ENCODE measurements at regions not wholly inside any gene's neighbourhood (a gene's known extent, or its start where the extent isn't known, plus 50 kb on each side); places are given as distances from the start of the nearest gene placed in this dataset.

DNA sequence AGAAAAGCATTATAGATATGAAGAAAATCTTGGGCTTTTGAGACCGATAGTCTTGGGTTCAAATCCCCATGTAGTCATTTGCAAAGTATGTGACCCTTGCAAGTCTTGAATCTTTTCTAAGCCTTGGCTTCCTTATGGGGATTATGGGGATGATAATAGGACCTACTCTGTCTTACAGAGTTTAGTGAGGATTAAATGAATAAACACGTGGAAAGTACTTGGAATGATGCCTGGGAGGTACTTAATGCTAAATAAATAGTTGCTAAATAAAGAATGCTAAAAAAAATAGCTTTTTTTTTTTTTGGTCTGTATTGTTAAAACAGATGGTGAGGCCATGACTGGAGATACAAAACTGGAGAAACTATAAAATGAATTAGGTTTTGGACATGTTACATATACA is 292.7 kb downstream of the GPAT3 start:
- H3K4me3 ChIP-seq, result no peak overlapping the region
- H3K9me3 ChIP-seq, result no peaks in the 10 kb centered on the region
- H3K36me3 ChIP-seq (replicated peaks), result no peaks in the 10 kb centered on the region
- in situ Hi-C loops (cut with MboI; ENCODE audit: low sequenced_read_pairs), result no loop called here
- H3K4me1 ChIP-seq, result no peaks in the 10 kb centered on the region
- DNase-seq (ENCODE audit: low spot score in 2 of 2), result peak in 1 of 2 experiments; percentile 5
- H3K27me3 ChIP-seq (ENCODE audit: low read depth), result no peaks in the 10 kb centered on the region

GRCh38 chr4:83821493-83821892 is 285.6 kb downstream of the GPAT3 start:
- H3K9me3 ChIP-seq, result no peaks in the 10 kb centered on the region
- in situ Hi-C loops (cut with MboI; ENCODE audit: low sequenced_read_pairs), result no loop called here

DNA sequence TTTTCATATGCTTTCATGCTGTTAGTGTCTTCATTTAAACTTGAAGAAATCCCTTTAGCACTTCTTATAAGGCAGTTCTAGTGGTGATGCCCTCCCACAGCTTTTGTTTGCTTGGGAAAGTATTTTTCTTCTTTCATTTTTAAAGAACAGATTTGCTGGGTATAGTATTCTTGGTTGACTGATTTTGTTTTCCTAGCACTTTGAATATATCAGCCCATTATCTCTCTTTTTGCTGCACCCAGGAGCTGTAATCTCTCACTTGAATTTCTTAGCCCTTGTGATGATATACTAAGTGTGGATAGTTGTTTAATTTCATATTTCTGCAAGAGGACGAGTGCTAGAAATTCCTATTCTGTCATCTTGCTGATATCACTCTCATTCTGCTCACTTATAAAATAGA is 283.7 kb downstream of the GPAT3 start:
- no peak for DNase-seq (ENCODE audit: low spot score in 2 of 2)
- in situ Hi-C loops (cut with MboI; ENCODE audit: low sequenced_read_pairs), result no loop called here
- Histone ChIP-seq H3K9me3 (no peaks in the 10 kb centered on the region), H3K27me3 (ENCODE audit: low read depth) (no peaks in the 10 kb centered on the region), H3K36me3 (replicated peaks) (no peaks in the 10 kb centered on the region), H3K4me3 (no peak overlapping the region), H3K4me1 (no peaks in the 10 kb centered on the region)

More at GRCh38 chr4:83821493-83821892, 285.6 kb downstream of the GPAT3 start:
- Histone ChIP-seq H3K27me3 (ENCODE audit: low read depth) (no peaks in the 10 kb centered on the region), H3K36me3 (replicated peaks) (no peaks in the 10 kb centered on the region), H3K4me1 (no peaks in the 10 kb centered on the region), H3K4me3 (no peak overlapping the region)
- no peak for DNase-seq (ENCODE audit: low spot score in 2 of 2)

- Histone ChIP-seq H3K4me1 (no peaks in the 10 kb centered on the region), H3K4me3 (no peak overlapping the region), H3K9me3 (no peaks in the 10 kb centered on the region), H3K27me3 (ENCODE audit: low read depth) (no peaks in the 10 kb centered on the region; the same call in 1 of the 2 replicates), H3K36me3 (replicated peaks) (no peaks in the 10 kb centered on the region)
- in situ Hi-C loops (cut with MboI; ENCODE audit: low sequenced_read_pairs), result no loop called here
- DNase-seq (ENCODE audit: low spot score in 2 of 2), result no peak
These were observed 274.5 kb downstream of the GPAT3 start for GRCh38 chr4:83810428-83810827.

GRCh38 chr4:83809581-83809980 is 273.7 kb downstream of the GPAT3 start:
- no peak overlapping the region for H3K4me3 ChIP-seq
- no peaks in the 10 kb centered on the region for H3K9me3 ChIP-seq
- H3K4me1 ChIP-seq, result no peaks in the 10 kb centered on the region
- H3K36me3 ChIP-seq (replicated peaks), result no peaks in the 10 kb centered on the region
- no peak for DNase-seq (ENCODE audit: low spot score in 2 of 2)
- no peaks in the 10 kb centered on the region; the same call in 1 of the 2 replicates for H3K27me3 ChIP-seq (ENCODE audit: low read depth)
- in situ Hi-C loops (cut with MboI; ENCODE audit: low sequenced_read_pairs), result no loop called here

GRCh38 chr4:83793481-83793880 is 257.6 kb downstream of the GPAT3 start:
- no peak overlapping the region for H3K4me3 ChIP-seq
- DNase-seq (ENCODE audit: low spot score in 2 of 2), result no peak
- H3K36me3 ChIP-seq (replicated peaks), result no peaks in the 10 kb centered on the region
- no peaks in the 10 kb centered on the region for H3K27me3 ChIP-seq (ENCODE audit: low read depth)
- no peaks in the 10 kb centered on the region for H3K9me3 ChIP-seq
- H3K4me1 ChIP-seq, result no peaks in the 10 kb centered on the region
- in situ Hi-C loops (cut with MboI; ENCODE audit: low sequenced_read_pairs), result no loop called here

DNA sequence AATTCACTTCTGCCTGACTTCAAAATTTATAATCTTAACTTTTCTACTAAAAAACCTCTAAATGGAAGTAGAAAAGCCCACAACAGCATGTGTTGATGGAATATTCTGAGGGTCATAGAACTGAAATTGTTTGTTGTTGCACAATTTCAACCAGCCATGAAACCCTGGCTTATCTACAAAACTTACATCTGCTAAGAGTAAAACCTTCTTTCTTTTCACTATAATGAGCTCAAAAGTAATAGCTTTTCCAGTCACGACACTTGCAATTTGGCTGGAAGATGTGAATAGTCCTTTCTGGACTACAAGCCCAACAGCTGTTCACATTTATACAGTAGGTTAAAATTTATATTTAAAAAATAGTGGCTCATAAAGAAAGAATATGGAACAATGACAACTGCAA is 250.0 kb downstream of the GPAT3 start:
- no peak overlapping the region for H3K4me3 ChIP-seq
- no peaks in the 10 kb centered on the region for H3K36me3 ChIP-seq (replicated peaks)
- in situ Hi-C loops (cut with MboI; ENCODE audit: low sequenced_read_pairs), result no loop called here
- H3K9me3 ChIP-seq, result no peaks in the 10 kb centered on the region
- no peak for DNase-seq (ENCODE audit: low spot score in 2 of 2)
- H3K27me3 ChIP-seq (ENCODE audit: low read depth), result no peaks in the 10 kb centered on the region; the same call in 1 of the 2 replicates
- peaks cover 8% of the 10 kb centered on the region for H3K4me1 ChIP-seq

GRCh38 chr4:83783215-83783614 is 247.3 kb downstream of the GPAT3 start:
- Histone ChIP-seq H3K27me3 (ENCODE audit: low read depth) (no peaks in the 10 kb centered on the region; the same call in 1 of the 2 replicates), H3K4me1 (peaks cover 13% of the 10 kb centered on the region), H3K36me3 (replicated peaks) (no peaks in the 10 kb centered on the region), H3K9me3 (no peaks in the 10 kb centered on the region), H3K4me3 (no peak overlapping the region)
- no peak for DNase-seq (ENCODE audit: low spot score in 2 of 2)
- in situ Hi-C loops (cut with MboI; ENCODE audit: low sequenced_read_pairs), result no loop called here

GRCh38 chr4:83782591-83782990 is 246.7 kb downstream of the GPAT3 start:
- no peak overlapping the region for H3K4me3 ChIP-seq
- peaks cover 13% of the 10 kb centered on the region for H3K4me1 ChIP-seq
- no peaks in the 10 kb centered on the region; the same call in 1 of the 2 replicates for H3K27me3 ChIP-seq (ENCODE audit: low read depth)
- in situ Hi-C loops (cut with MboI; ENCODE audit: low sequenced_read_pairs), result no loop called here
- DNase-seq (ENCODE audit: low spot score in 2 of 2), result no peak
- no peaks in the 10 kb centered on the region for H3K36me3 ChIP-seq (replicated peaks)
- no peaks in the 10 kb centered on the region for H3K9me3 ChIP-seq

DNA sequence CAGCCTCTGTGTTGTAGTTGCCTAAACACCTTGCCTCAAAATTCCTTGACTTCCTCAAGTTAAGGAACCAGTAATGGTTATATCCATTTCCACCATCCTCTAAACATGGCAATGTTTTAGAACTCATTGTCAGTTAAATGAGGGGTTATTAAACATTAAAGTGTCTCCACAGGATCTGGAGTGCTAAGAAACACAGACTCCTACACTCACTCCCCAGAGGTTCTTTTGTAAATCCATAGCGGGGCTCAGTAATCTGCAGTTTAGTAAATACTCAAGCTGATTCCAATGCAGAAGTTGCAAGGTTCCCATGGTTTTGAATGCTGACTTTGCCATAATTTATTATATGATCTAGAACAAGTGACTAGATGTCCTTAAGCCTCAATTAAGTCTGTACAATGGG is 245.5 kb downstream of the GPAT3 start:
- Histone ChIP-seq H3K9me3 (no peaks in the 10 kb centered on the region), H3K4me3 (no peak overlapping the region), H3K27me3 (ENCODE audit: low read depth) (no peaks in the 10 kb centered on the region), H3K36me3 (replicated peaks) (no peaks in the 10 kb centered on the region), H3K4me1 (peaks cover 13% of the 10 kb centered on the region)
- DNase-seq (ENCODE audit: low spot score in 2 of 2), result peak in 1 of 2 experiments; percentile 18
- in situ Hi-C loops (cut with MboI; ENCODE audit: low sequenced_read_pairs), result no loop called here

DNA sequence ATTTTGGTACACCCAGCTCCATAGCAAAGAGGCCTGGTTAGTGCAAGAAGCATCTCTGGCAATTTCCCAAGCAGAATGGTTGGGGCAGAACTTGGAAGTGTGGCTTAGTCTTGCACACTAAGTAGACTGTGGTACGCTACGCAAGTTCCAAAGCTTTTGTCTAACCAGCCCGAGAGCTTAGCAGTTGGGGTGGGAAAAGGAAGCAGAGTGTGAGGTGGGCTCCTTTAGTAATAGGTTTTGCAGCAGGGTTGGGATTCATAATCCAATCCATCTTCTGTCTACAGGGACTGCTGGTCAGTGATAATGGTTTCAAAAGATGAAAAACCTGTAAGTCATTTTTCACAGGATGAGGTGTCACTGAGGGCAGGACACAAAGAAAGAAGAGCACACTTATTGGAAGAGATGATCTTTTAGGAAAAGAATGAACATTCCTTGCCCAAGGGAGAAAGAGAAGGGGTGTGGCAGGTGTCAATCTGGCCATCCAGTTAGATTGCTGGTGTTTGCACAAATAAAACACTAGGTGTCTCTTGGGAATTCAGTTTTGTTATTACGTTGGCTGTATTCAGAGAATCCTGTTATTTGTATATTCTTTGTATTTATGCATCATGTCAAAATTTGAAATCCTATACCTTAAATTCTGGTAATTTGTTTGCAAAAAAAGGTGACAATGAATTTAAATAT is 244.3 kb downstream of the GPAT3 start:
- Histone ChIP-seq H3K27me3 (ENCODE audit: low read depth) (no peaks in the 10 kb centered on the region), H3K9me3 (no peaks in the 10 kb centered on the region), H3K4me3 (no peak overlapping the region), H3K4me1 (peaks cover 13% of the 10 kb centered on the region), H3K36me3 (replicated peaks) (no peaks in the 10 kb centered on the region)
- in situ Hi-C loops (cut with MboI; ENCODE audit: low sequenced_read_pairs), result no loop called here
- peak in 1 of 2 experiments; percentile 8 for DNase-seq (ENCODE audit: low spot score in 2 of 2)

GRCh38 chr4:83779103-83780052 is 243.5 kb downstream of the GPAT3 start:
- Histone ChIP-seq H3K36me3 (replicated peaks) (no peaks in the 10 kb centered on the region), H3K27me3 (ENCODE audit: low read depth) (no peaks in the 10 kb centered on the region), H3K4me3 (no peak overlapping the region), H3K9me3 (no peaks in the 10 kb centered on the region), H3K4me1 (peaks cover 13% of the 10 kb centered on the region)
- in situ Hi-C loops (cut with MboI; ENCODE audit: low sequenced_read_pairs), result no loop called here
- no peak for DNase-seq (ENCODE audit: low spot score in 2 of 2)

- DNase-seq (ENCODE audit: low spot score in 2 of 2), result no peak
- Histone ChIP-seq H3K27me3 (ENCODE audit: low read depth) (no peaks in the 10 kb centered on the region), H3K4me1 (no peaks in the 10 kb centered on the region; the same call in 1 of the 2 replicates), H3K9me3 (no peaks in the 10 kb centered on the region), H3K4me3 (no peak overlapping the region), H3K36me3 (replicated peaks) (no peaks in the 10 kb centered on the region)
- in situ Hi-C loops (cut with MboI; ENCODE audit: low sequenced_read_pairs), result loop anchor here (25.0 kb wide), 1 partner anchor 740 kb away; no protein-coding TSS in a partner anchor
These were observed 236.8 kb downstream of the GPAT3 start for GRCh38 chr4:83772685-83773084.
